GM21381 (cell line): ENCODE measurements at regions not wholly inside any gene's neighbourhood (a gene's known extent, or its start where the extent isn't known, plus 50 kb on each side); places are given as distances from the start of the nearest gene placed in this dataset.

Experiments
- ATAC-seq: cut with Tn5 transposase; IDR thresholded peaks from one replicate; pipeline ENCODE4 v1.9.1; 2021; ENCODE audit warnings: mild to moderate bottlenecking, moderate library complexity; ENCODE audit not compliant: unreplicated experiment

- ATAC-seq = peak; percentile 51
These were observed 69.8 kb upstream of the TANK start for GRCh38 chr2:161090411-161090810.

- ATAC-seq = no peak
These were observed 64.9 kb upstream of the TANK start for GRCh38 chr2:161095314-161095713.

- no peak for ATAC-seq
These were observed 63.9 kb upstream of the TANK start for GRCh38 chr2:161096336-161096735.

GRCh38 chr2:161097157-161097556 lies 63.1 kb upstream of the TANK start:
- no peak for ATAC-seq

- no peak for ATAC-seq
These were observed 59.9 kb upstream of the TANK start for GRCh38 chr2:161100211-161100895.

GRCh38 chr2:161101406-161101805 lies 58.8 kb upstream of the TANK start:
- ATAC-seq = no peak

GRCh38 chr2:161102770-161103450 lies 57.3 kb upstream of the TANK start:
- ATAC-seq = no peak

GRCh38 chr2:161103451-161103831 lies 56.8 kb upstream of the TANK start:
- no peak for ATAC-seq

- peak; percentile 90 for ATAC-seq
These were observed 56.1 kb upstream of the TANK start for GRCh38 chr2:161104054-161104553.

- ATAC-seq = no peak
These were observed 53.0 kb upstream of the TANK start for GRCh38 chr2:161107265-161107664.
